ENCODE measurements at regions not wholly inside any gene's neighbourhood (a gene's known extent, or its start where the extent isn't known, plus 50 kb on each side); places are given as distances from the start of the nearest gene placed in this dataset.

DNA sequence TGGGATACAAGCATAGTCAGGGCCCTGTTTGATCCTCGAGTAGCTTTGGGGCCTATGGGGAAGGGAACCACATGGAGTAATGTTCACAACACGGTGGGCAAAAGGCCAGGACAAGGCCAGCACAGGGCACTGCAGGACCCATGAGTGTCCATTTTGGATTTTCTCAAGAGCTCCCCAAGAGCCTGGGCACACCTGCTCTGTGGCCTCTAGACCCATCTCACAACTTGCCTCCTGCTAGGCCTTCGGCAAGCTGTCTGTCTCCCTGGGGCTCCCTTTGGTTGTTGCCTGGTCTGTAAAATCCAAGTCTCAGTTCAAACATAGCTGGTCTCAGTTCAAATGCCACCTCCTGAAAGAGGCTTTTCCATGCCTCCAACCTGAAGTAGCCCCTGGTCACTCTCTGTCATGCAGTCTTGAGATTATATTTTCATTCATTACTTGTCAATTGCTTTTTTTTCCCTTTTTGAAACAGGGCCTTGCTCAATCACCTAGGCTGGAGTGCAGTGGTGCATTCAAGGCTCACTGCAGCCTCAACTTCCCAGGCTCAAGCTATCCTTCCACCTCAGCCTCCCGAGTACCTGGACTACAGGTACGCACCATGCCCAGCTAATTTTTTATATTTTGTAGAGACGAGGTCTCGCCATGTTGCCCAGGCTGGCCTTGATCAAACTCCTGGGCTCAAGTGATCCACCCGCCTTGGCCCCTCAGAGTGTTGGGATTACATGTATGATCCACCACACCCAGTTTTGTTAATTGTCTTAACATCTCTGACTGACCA, 107.4 kb downstream of the MATN1 start:
- TF ChIP-seq, protein P1, sequence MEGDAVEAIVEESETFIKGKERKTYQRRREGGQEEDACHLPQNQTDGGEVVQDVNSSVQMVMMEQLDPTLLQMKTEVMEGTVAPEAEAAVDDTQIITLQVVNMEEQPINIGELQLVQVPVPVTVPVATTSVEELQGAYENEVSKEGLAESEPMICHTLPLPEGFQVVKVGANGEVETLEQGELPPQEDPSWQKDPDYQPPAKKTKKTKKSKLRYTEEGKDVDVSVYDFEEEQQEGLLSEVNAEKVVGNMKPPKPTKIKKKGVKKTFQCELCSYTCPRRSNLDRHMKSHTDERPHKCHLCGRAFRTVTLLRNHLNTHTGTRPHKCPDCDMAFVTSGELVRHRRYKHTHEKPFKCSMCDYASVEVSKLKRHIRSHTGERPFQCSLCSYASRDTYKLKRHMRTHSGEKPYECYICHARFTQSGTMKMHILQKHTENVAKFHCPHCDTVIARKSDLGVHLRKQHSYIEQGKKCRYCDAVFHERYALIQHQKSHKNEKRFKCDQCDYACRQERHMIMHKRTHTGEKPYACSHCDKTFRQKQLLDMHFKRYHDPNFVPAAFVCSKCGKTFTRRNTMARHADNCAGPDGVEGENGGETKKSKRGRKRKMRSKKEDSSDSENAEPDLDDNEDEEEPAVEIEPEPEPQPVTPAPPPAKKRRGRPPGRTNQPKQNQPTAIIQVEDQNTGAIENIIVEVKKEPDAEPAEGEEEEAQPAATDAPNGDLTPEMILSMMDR (IDR thresholded peaks at IDR 0.05), result no peak
- TF ChIP-seq POLR2A (IDR thresholded peaks at IDR 0.05), result no peak
- TF ChIP-seq POLR2AphosphoS5 (IDR thresholded peaks at IDR 0.05), result no peak
- no peak for TF ChIP-seq EP300 (IDR thresholded peaks at IDR 0.05)
